IPS-15b (cell line): ENCODE measurements at regions not wholly inside any gene's neighbourhood (a gene's known extent, or its start where the extent isn't known, plus 50 kb on each side); places are given as distances from the start of the nearest gene placed in this dataset.
"Not testable (repeated sequence)": the region's sequence is repeated elsewhere in the genome, so short reads cannot be mapped to it uniquely, and the experiment has no call there.

Experiments
- H3K27me3 ChIP-seq: one replicate; pipeline ENCODE4 v1.6.1; 2013; ENCODE audit warnings: low read length; ENCODE audit not compliant: control insufficient read depth, insufficient read depth
- H3K36me3 ChIP-seq: one replicate; pipeline ENCODE4 v1.6.1; 2013; ENCODE audit warnings: low read length; ENCODE audit not compliant: control insufficient read depth, insufficient read depth
- H3K4me1 ChIP-seq: one replicate; pipeline ENCODE4 v1.6.1; 2013; ENCODE audit warnings: mild to moderate bottlenecking, low read length; ENCODE audit not compliant: control insufficient read depth, insufficient read depth
- H3K4me3 ChIP-seq: one replicate; pipeline ENCODE4 v1.5.1; 2013; ENCODE audit warnings: low read depth, low read length
- H3K9ac ChIP-seq: one replicate; pipeline ENCODE4 v1.6.1; 2013; ENCODE audit warnings: low read depth, mild to moderate bottlenecking, low read length
- H3K9me3 ChIP-seq: one replicate; pipeline ENCODE4 v1.6.1; 2013; ENCODE audit warnings: mild to moderate bottlenecking, low read length; ENCODE audit not compliant: control insufficient read depth, insufficient read depth

DNA sequence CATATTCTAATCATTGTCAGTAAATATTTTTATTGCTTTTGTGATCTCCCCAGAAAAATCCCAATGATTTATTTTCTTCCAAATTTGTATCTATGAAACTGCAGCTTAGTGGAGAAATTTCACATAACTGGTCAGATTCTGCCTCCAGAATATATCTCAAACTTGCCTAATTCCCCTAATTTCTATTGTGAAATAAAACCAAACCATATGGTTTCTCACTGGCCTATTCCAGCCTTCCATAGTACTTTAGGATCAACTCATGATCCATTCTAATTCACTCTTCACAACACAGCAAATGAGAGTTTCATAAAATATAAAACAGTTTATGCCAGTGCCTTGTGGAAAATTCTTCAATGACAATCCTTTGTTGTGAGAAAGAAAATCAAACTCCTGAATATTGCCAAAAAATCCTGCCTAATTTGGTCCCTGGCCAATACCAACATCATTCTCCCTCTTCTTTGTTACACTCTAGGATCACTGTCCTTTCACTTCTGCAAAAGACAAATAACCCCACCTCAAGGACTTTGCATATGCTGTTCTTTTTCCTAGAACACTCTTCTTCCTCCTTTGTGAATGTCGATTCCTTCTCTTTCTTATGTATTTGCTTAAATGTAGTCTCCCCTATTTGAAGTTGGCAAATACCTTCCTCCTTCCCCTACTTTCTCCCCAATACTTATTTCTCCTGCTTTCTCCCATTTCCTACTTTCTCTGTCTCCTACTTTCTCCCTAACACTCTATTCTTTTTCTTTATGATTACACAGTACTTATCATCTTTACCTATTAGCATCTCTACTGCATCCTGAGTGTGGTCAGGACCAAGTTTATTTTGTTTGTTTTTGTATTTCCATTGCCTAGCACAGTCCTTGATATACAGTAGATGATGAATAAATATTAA lies 587.5 kb downstream of the RFPL4B start:
- peaks cover 13% of the 10 kb centered on the region for H3K4me1 ChIP-seq
- H3K9ac ChIP-seq, result no peak overlapping the region
- no peaks in the 10 kb centered on the region for H3K27me3 ChIP-seq
- no peak overlapping the region for H3K4me3 ChIP-seq
- H3K36me3 ChIP-seq, result no peaks in the 10 kb centered on the region
- H3K9me3 ChIP-seq, result no peaks in the 10 kb centered on the region

DNA sequence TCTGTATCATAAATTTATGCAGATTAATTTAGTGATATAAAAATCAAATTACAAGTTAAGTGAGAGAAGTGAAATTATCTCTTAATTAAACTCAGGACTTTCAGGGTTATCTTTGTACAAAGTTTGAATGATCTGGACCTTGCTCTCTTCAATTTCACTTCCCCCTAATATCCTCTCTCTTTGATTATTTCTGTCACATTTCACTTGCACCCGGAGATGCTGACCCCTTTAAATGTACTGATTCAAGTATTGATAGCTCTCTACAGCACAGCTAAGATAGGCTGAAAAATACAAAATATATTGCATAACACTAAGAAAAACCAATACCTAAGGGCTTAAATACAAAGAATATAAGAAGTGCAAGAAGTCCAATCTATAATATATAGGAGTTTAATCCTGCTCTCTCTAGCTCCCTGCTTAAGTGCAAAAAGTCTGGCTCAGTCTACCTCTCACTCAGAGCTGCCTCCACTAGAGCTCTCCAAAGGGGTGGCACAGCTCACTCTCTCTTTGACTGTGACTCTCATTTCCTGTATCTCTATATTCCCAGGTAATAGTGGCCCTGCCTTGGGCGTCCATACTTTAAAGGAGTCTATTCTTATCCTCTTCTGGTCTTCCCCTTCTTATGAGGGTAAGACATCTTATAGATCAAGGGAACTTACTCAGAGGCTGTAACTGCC lies 588.4 kb downstream of the RFPL4B start:
- no peaks in the 10 kb centered on the region for H3K36me3 ChIP-seq
- no peak overlapping the region for H3K9ac ChIP-seq
- H3K27me3 ChIP-seq, result no peaks in the 10 kb centered on the region
- H3K4me1 ChIP-seq, result peaks cover 8% of the 10 kb centered on the region
- H3K9me3 ChIP-seq, result no peaks in the 10 kb centered on the region
- H3K4me3 ChIP-seq, result no peak overlapping the region

- H3K4me1 ChIP-seq, result peaks cover 8% of the 10 kb centered on the region
- no peaks in the 10 kb centered on the region for H3K9me3 ChIP-seq
- no peak overlapping the region for H3K9ac ChIP-seq
- no peaks in the 10 kb centered on the region for H3K27me3 ChIP-seq
- H3K4me3 ChIP-seq, result no peak overlapping the region
- H3K36me3 ChIP-seq, result no peaks in the 10 kb centered on the region
Observed at GRCh38 chr6:112936079-112936472, 588.9 kb downstream of the RFPL4B start.

- Histone ChIP-seq H3K27me3 (no peaks in the 10 kb centered on the region), H3K4me3 (no peak overlapping the region), H3K36me3 (no peaks in the 10 kb centered on the region), H3K4me1 (peaks cover 8% of the 10 kb centered on the region), H3K9ac (no peak overlapping the region), H3K9me3 (no peaks in the 10 kb centered on the region)
Observed at GRCh38 chr6:112936504-112936903, 589.4 kb downstream of the RFPL4B start.

DNA sequence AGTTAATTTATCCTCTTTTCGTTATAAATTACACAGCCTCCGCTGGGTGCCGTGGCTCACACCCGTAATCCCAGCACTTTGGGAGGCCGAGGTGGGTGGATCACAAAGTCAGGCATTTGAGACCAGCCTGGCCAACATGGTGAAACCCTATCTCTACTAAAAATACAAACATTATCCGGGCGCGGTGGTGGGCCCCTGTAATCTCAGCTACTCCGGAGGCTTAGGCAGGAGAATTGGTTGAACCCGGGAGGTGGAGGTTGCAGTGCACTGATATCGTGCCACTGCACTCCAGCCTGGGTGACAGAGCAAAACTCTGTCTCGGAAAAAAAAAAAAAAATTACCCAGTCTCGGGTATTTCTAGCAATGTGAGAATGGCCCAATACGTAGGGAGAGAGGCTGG lies 590.6 kb downstream of the RFPL4B start:
- not testable (repeated sequence) for H3K9me3 ChIP-seq, H3K4me3 ChIP-seq, H3K27me3 ChIP-seq, H3K9ac ChIP-seq, H3K36me3 ChIP-seq, H3K4me1 ChIP-seq

DNA sequence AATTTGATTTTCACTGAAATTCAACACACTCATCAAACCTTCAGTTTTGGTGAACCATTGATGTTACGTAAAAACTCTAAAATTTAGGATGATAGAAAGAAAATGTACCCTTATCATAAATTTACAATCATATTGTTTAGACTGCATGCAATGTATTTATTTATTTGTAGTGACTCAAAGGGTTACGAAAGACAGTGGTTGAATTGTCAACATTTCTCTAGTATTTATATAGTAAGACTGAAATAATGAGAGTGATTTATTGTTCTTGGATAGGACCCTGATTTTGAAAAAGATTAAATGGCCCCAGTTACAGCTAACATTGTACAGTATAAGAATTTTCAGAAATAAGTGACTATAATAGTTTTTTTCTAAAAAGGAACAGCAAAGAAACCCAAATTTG lies 591.5 kb downstream of the RFPL4B start:
- no peaks in the 10 kb centered on the region for H3K36me3 ChIP-seq
- H3K4me3 ChIP-seq, result no peak overlapping the region
- H3K27me3 ChIP-seq, result no peaks in the 10 kb centered on the region
- H3K9me3 ChIP-seq, result no peaks in the 10 kb centered on the region
- H3K4me1 ChIP-seq, result peaks cover 8% of the 10 kb centered on the region
- H3K9ac ChIP-seq, result no peak overlapping the region

DNA sequence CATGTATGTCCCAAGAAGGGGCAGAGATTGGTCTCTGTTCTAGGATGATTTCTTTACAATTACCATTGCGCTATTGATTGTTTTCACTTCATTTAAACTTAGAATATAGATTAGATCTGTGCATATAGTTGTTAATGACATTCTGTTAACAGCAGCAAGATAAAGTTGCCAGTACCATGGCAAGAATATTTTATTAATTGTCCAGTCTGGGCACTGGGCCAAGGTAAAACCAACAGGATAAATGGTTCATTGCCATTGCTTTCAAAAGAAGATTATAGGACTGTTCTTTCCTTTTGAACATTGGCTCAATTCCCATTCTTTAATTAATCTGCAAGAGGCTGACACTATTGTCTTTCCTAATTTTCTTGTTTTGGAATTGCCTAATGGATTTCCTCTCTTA lies 592.4 kb downstream of the RFPL4B start:
- Histone ChIP-seq H3K4me3 (no peak overlapping the region), H3K9me3 (no peaks in the 10 kb centered on the region), H3K9ac (no peak overlapping the region)

DNA sequence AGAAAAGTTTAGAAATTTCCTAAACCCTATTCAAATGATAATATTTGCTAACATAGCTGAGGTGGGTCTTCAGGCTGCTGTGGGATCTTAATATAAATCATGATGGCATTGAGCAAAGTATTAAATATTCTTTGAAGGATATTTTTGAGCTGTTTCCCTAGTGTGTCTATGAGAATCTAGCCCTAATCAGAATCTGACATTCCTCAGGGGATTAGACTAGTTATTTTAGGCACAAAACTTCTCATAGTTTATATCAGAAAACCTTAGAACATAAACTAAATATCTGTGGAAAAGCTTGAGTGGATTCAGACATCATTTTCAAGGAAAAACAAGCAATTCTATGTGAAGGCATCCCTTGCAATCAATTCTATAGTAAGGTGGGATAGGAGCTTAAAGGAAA lies 594.5 kb downstream of the RFPL4B start:
- H3K9me3 ChIP-seq, result no peaks in the 10 kb centered on the region
- H3K36me3 ChIP-seq, result no peaks in the 10 kb centered on the region
- no peaks in the 10 kb centered on the region for H3K4me1 ChIP-seq
- H3K9ac ChIP-seq, result no peak overlapping the region
- H3K4me3 ChIP-seq, result no peak overlapping the region
- H3K27me3 ChIP-seq, result no peaks in the 10 kb centered on the region

More for the DNA sequence above, 592.4 kb downstream of the RFPL4B start:
- Histone ChIP-seq H3K27me3 (no peaks in the 10 kb centered on the region), H3K4me1 (peaks cover 5% of the 10 kb centered on the region), H3K36me3 (no peaks in the 10 kb centered on the region)

DNA sequence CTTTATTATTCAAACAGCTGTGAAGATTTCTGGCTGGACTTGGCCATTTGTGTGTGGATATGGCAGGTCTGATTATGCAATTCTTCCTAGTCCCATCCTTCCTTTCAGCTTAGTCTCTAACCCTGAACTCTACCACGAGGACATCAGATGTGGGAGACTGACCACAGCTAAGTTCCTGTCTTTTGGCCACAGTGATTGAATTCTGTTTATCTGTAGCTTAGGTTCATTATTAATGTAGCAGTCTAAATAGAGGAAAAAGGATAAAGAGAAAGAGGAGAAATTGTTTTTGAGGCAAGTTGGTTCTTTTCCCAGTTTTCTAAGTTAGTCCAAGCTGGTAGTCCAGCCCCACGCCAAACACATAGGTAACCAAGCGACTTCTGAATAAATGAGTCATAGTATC lies 598.9 kb downstream of the RFPL4B start:
- Histone ChIP-seq H3K36me3 (no peaks in the 10 kb centered on the region), H3K9ac (no peak overlapping the region), H3K4me3 (no peak overlapping the region), H3K9me3 (no peaks in the 10 kb centered on the region), H3K4me1 (no peaks in the 10 kb centered on the region), H3K27me3 (no peaks in the 10 kb centered on the region)

DNA sequence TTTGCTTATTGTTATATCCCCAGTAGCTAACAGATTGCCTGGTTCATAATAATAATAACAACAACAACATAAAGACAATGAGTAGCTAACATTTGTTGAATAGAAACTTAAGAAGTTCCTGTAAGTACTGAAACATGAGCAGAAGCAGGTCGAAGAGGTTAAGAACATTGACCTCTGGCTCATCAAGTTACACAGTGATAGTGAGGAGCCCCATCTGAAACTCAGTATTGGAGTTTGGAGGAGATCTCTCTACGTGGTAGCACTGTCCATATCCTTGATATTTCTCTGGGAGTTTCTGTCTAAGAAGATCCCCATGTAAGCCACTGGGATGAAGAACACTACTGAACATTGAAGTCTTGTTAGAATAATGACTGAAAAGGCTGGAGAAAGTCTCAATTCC lies 600.4 kb downstream of the RFPL4B start:
- Histone ChIP-seq H3K4me1 (no peaks in the 10 kb centered on the region), H3K9ac (no peak overlapping the region), H3K9me3 (no peaks in the 10 kb centered on the region), H3K4me3 (no peak overlapping the region), H3K27me3 (no peaks in the 10 kb centered on the region), H3K36me3 (no peaks in the 10 kb centered on the region)

DNA sequence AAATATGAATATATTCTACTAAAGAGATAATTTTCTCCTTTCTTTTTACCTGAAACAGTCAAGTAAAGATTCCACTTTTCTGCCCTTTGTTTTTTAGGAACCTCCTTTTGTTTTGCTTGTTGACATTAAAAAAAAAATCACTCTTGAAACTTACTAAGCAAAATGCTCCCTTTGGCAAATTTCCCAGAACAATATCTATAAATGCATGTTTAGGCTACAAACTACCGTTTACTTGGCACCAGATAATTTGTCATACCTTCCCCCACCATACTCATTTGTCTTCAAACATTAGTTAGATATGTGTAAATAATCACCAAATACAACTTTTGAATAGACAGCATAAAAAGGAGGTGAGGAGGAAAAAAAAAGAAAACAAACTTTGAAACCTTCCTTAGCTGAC lies 604.7 kb downstream of the RFPL4B start:
- H3K9me3 ChIP-seq, result no peaks in the 10 kb centered on the region
- no peak overlapping the region for H3K9ac ChIP-seq
- no peaks in the 10 kb centered on the region for H3K27me3 ChIP-seq

DNA sequence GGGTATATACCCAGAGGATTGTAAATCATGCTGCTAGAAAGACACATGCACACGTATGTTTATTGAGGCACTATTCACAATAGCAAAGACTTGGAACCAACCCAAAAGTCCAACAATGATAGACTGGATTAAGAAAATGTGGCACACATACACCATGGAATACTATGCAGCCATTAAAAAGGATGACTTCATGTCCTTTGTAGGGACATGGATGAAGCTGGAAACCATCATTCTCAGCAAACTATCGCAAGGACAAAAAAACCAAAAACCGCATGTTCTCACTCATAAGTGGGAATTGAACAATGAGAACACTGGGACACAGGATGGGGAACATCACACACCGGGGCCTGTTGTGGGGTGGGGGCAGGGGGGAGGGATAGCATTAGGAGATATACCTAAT lies 608.6 kb downstream of the RFPL4B start:
- not testable (repeated sequence) for H3K9ac ChIP-seq, H3K4me1 ChIP-seq, H3K4me3 ChIP-seq, H3K9me3 ChIP-seq, H3K27me3 ChIP-seq, H3K36me3 ChIP-seq

More for the DNA sequence above, 604.7 kb downstream of the RFPL4B start:
- no peaks in the 10 kb centered on the region for H3K36me3 ChIP-seq
- H3K4me3 ChIP-seq, result no peak overlapping the region
- no peaks in the 10 kb centered on the region for H3K4me1 ChIP-seq
